GM19463 (cell line): ENCODE measurements at regions not wholly inside any gene's neighbourhood (a gene's known extent, or its start where the extent isn't known, plus 50 kb on each side); places are given as distances from the start of the nearest gene placed in this dataset.
A peak's percentile ranks its signal among the peaks of the same experiment; 100 is the strongest.

ENCODE experiments used
- ATAC-seq: cut with Tn5 transposase; IDR thresholded peaks from one replicate; pipeline ENCODE4 v1.9.1; 2021; ENCODE audit warnings: mild to moderate bottlenecking, moderate library complexity; ENCODE audit not compliant: unreplicated experiment

- ATAC-seq: no peak
These were observed 334.8 kb upstream of the TMPO start for GRCh38 chr12:98180603-98181002.

- ATAC-seq: no peak
These were observed 332.6 kb upstream of the TMPO start for GRCh38 chr12:98182821-98183220.

GRCh38 chr12:98185606-98186005 is 329.8 kb upstream of the TMPO start:
- no peak for ATAC-seq

- no peak for ATAC-seq
These were observed 326.7 kb upstream of the TMPO start for GRCh38 chr12:98188650-98189077.

GRCh38 chr12:98194591-98194990 is 320.8 kb upstream of the TMPO start:
- ATAC-seq: no peak

GRCh38 chr12:98198261-98198982 is 317.0 kb upstream of the TMPO start:
- ATAC-seq: no peak

- ATAC-seq: no peak
These were observed 306.6 kb upstream of the TMPO start for GRCh38 chr12:98208816-98209215.

- ATAC-seq: no peak
These were observed 303.3 kb upstream of the TMPO start for GRCh38 chr12:98211909-98212695.

GRCh38 chr12:98213556-98213955 is 301.8 kb upstream of the TMPO start:
- no peak for ATAC-seq

- peak; percentile 46 for ATAC-seq
These were observed 298.1 kb upstream of the TMPO start for GRCh38 chr12:98217257-98217656.

GRCh38 chr12:98220636-98221035 is 294.8 kb upstream of the TMPO start:
- ATAC-seq: no peak

- ATAC-seq: no peak
These were observed 294.1 kb upstream of the TMPO start for GRCh38 chr12:98221243-98221808.

- ATAC-seq: no peak
These were observed 293.3 kb upstream of the TMPO start for GRCh38 chr12:98222135-98222534.

- peak; percentile 84 for ATAC-seq
These were observed 290.7 kb upstream of the TMPO start for GRCh38 chr12:98224584-98225221.

- no peak for ATAC-seq
These were observed 288.2 kb upstream of the TMPO start for GRCh38 chr12:98227162-98227561.

- no peak for ATAC-seq
These were observed 286.5 kb upstream of the TMPO start for GRCh38 chr12:98228683-98229539.

- ATAC-seq: no peak
These were observed 285.9 kb upstream of the TMPO start for GRCh38 chr12:98229540-98229924.

GRCh38 chr12:98232753-98233390 is 282.5 kb upstream of the TMPO start:
- no peak for ATAC-seq

- no peak for ATAC-seq
These were observed 280.1 kb upstream of the TMPO start for GRCh38 chr12:98235301-98235700.

- no peak for ATAC-seq
These were observed 276.8 kb upstream of the TMPO start for GRCh38 chr12:98238515-98239130.
